HL-60 (cell line): ENCODE measurements at regions not wholly inside any gene's neighbourhood (a gene's known extent, or its start where the extent isn't known, plus 50 kb on each side); places are given as distances from the start of the nearest gene placed in this dataset.
"Not testable (repeated sequence)": the region's sequence is repeated elsewhere in the genome, so short reads cannot be mapped to it uniquely, and the experiment has no call there.

ENCODE experiments used
- CTCF ChIP-seq: IDR thresholded peaks from one replicate; pipeline ENCODE4 v1.5.1; 2011; ENCODE audit warnings: low read length, control low read depth, inconsistent platforms; ENCODE audit not compliant: insufficient read depth
- GABPA ChIP-seq: IDR thresholded peaks from 2 replicates; pipeline ENCODE4 v1.6.1; 2012; ENCODE audit warnings: low read depth
- POLR2AphosphoS5 ChIP-seq: IDR thresholded peaks from 2 replicates; pipeline ENCODE4 v1.6.1; 2012; ENCODE audit warnings: low read depth
- REST ChIP-seq: IDR thresholded peaks from 2 replicates; pipeline ENCODE4 v1.6.1; 2012; ENCODE audit warnings: low read depth; ENCODE audit not compliant: insufficient replicate concordance
- SPI1 ChIP-seq: IDR thresholded peaks from 2 replicates; pipeline ENCODE4 v1.6.1; 2012; ENCODE audit warnings: low read depth, mild to moderate bottlenecking, borderline replicate concordance

GRCh38 chr10:107504011-107504410 is 339.5 kb upstream of the SORCS1 start:
- not testable (repeated sequence) for TF ChIP-seq GABPA, REST, CTCF, POLR2AphosphoS5, SPI1
